ENCODE measurements at regions not wholly inside any gene's neighbourhood (a gene's known extent, or its start where the extent isn't known, plus 50 kb on each side); places are given as distances from the start of the nearest gene placed in this dataset.

- no peak for TF ChIP-seq MCM2 (IDR thresholded peaks at IDR 0.05; ENCODE audit: low read depth)
- TF ChIP-seq HIVEP1 (CRISPR knock-in tag; IDR thresholded peaks at IDR 0.05): no peak
- peak; percentile 54; the same call in 1 of the 2 replicates for TF ChIP-seq EHMT2 (IDR thresholded peaks at IDR 0.05)
- TF ChIP-seq ADNP (tag; IDR thresholded peaks at IDR 0.05): no peak
- TF ChIP-seq ZNF76 (CRISPR knock-in tag; IDR thresholded peaks at IDR 0.05; ENCODE audit: borderline replicate concordance): 0 out of 2 replicates have a peak, but pooled peaks have one; percentile 33
- TF ChIP-seq KDM4B (IDR thresholded peaks at IDR 0.05; ENCODE audit: borderline replicate concordance in 2 of 2, low read depth in 1 of 2): no peak
- no peak for TF ChIP-seq NELFE (IDR thresholded peaks at IDR 0.05; ENCODE audit: insufficient read depth, insufficient read length)
- TF ChIP-seq ELK1 (CRISPR knock-in tag; IDR thresholded peaks at IDR 0.05): no peak
- TF ChIP-seq ELF1 (tag; IDR thresholded peaks at IDR 0.05): no peak
- no peak for TF ChIP-seq ZKSCAN8 (CRISPR knock-in tag; IDR thresholded peaks at IDR 0.05)
- no peak for TF ChIP-seq NFRKB (IDR thresholded peaks at IDR 0.05; ENCODE audit: low read depth)
- TF ChIP-seq PKNOX1 (IDR thresholded peaks at IDR 0.05): 0 out of 2 replicates have a peak, but pooled peaks have one; percentile 20
These were observed 122.8 kb downstream of the CEBPB start (continued) for GRCh38 chr20:50313522-50313820.

Measured in K562 (cell line).